ENCODE measurements at regions not wholly inside any gene's neighbourhood (a gene's known extent, or its start where the extent isn't known, plus 50 kb on each side); places are given as distances from the start of the nearest gene placed in this dataset.

DNA sequence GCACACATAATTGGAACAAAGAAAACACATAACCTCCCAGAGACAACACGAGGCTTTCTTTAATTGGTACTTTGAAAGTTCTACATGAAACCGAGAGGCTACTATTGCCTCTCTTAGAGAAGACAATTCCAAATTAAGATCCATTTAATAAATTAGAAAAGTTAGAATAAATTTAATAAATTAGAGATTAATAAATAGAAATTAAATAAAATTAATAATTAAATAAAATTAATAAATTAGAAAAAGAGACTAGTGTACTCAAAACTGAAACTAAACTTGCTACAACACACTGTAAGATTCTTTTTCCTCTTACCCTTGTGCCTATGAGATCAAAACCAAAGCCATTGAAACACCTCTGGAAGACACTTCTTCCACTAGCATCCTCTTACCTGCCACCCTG lies 199.0 kb downstream of the URB2 start:
- TF ChIP-seq, protein P1, sequence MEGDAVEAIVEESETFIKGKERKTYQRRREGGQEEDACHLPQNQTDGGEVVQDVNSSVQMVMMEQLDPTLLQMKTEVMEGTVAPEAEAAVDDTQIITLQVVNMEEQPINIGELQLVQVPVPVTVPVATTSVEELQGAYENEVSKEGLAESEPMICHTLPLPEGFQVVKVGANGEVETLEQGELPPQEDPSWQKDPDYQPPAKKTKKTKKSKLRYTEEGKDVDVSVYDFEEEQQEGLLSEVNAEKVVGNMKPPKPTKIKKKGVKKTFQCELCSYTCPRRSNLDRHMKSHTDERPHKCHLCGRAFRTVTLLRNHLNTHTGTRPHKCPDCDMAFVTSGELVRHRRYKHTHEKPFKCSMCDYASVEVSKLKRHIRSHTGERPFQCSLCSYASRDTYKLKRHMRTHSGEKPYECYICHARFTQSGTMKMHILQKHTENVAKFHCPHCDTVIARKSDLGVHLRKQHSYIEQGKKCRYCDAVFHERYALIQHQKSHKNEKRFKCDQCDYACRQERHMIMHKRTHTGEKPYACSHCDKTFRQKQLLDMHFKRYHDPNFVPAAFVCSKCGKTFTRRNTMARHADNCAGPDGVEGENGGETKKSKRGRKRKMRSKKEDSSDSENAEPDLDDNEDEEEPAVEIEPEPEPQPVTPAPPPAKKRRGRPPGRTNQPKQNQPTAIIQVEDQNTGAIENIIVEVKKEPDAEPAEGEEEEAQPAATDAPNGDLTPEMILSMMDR (conservative IDR thresholded peaks at IDR 0.05 in 1 of 2, IDR thresholded peaks at IDR 0.05 in 1 of 2; ENCODE audit: extremely low read depth in 1 of 2, insufficient read depth in 1 of 2, low read depth in 1 of 2, low read length in 2 of 2): no peak
- TF ChIP-seq EZH2 (IDR thresholded peaks at IDR 0.05; ENCODE audit: borderline replicate concordance, low read length): no peak
